Stomach (tissue), 8 donors: ENCODE measurements at regions not wholly inside any gene's neighbourhood (a gene's known extent, or its start where the extent isn't known, plus 50 kb on each side); places are given as distances from the start of the nearest gene placed in this dataset.
A peak's percentile ranks its signal among the peaks of the same experiment; 100 is the strongest.

Source experiments
- DNase-seq, 2 donors: peaks; one replicate each; pipeline versions ENCODE4 v3.0.0 to v3.0.0-alpha.2; 2013 to 2019
- H3K27ac ChIP-seq, 5 donors: fragments of 200-600 bp in 4 of 5; sonication (generic) in 4 of 5; one replicate each; pipeline ENCODE4 v1.5.1; 2013 to 2019; ENCODE audit warnings: mild to moderate bottlenecking in 1 of 5, moderate library complexity in 1 of 5
- H3K27me3 ChIP-seq, 3 donors: fragments of 200-600 bp; sonication (generic); one replicate each; pipeline ENCODE4 v1.5.1; 2017 to 2019; ENCODE audit warnings: mixed run types in 1 of 3
- H3K36me3 ChIP-seq, 4 donors: fragments of 200-600 bp; sonication (generic); 1 replicate in 3 of 4; 2 replicates in 1 of 4; pipeline ENCODE4 v1.5.1; 2016 to 2019
- H3K4me1 ChIP-seq, 4 donors: fragments of 200-600 bp; sonication (generic); one replicate each; pipeline ENCODE4 v1.5.1; 2016 to 2019
- H3K4me3 ChIP-seq, 4 donors: fragments of 200-600 bp; sonication (generic) in 3 of 4; one replicate each; pipeline ENCODE4 v1.5.1; 2016 to 2019; ENCODE audit warnings: mild to moderate bottlenecking in 1 of 4
- H3K9me3 ChIP-seq, 4 donors: fragments of 200-600 bp; sonication (generic); one replicate each; pipeline ENCODE4 v1.5.1; 2016 to 2019
- EP300 ChIP-seq: sonication (generic); formaldehyde crosslinking; IDR thresholded peaks from one replicate; pipeline ENCODE4 v1.6.1; 2017; ENCODE audit warnings: antibody characterized with exemption
- POLR2A ChIP-seq, 4 donors: fragments of 450-650 bp; IDR thresholded peaks; one replicate each; pipeline ENCODE4 v1.6.1; 2016; ENCODE audit warnings: antibody characterized with exemption in 4 of 4, control low read depth in 2 of 4, mild to moderate bottlenecking in 1 of 4, moderate library complexity in 1 of 4
- POLR2AphosphoS5 ChIP-seq, 3 donors: sonication (generic); formaldehyde crosslinking; IDR thresholded peaks; one replicate each; pipeline ENCODE4 v1.6.1; 2016; ENCODE audit warnings: antibody characterized with exemption in 3 of 3
- WGBS, 5 donors: extraction: QIAGEN DNeasy Blood & Tissue Kit in 3 of 5; methylation state at CpG; one replicate each; pipeline versions ENCODE4 v1.1.5 to v1.1.7; 2013 to 2018; 5-methylcytosine and 5-hydroxymethylcytosine counted together
- intact Hi-C: fragments of 100-400 bp; cut with DNase I; formaldehyde crosslinking; loops from one replicate; pipeline ENCODE4 v1.15.1; 2023; ENCODE audit warnings: low total_unique reads
- TF ChIP-seq, protein P1 (sequence below), 7 experiments: fragments of 450-650 bp in 4 of 7; fragments of 200-600 bp in 3 of 7; sonication (generic) in 3 of 7; IDR thresholded peaks; one replicate each; pipeline ENCODE4 v1.5.1; 2016 to 2019; ENCODE audit warnings: antibody characterized with exemption in 7 of 7, control low read depth in 2 of 7, mild to moderate bottlenecking in 1 of 7
- donor health status: healthy with polysubstance abuse.
- donor health status: Bipolar disorder and iron deficiency.
- donor health status: healthy.

DNA sequence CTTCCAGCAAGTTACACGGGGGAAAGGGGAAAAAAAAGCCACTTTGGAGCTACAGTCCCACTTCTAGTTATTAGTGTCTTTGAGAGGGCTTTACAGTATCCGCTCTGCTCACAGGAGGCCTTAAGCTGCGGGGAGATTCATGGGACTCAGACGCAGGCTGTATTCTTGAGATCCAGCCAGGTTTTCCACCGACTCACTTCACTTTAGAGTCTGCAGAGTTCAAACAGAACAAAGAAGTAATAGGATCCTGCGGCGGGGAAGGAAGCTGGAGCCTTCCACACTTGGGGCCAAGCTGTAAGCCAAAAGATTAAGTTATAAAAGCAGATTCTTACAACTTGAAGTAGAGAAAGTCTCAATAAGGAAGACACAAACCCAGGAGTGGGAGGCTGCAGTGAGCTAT is 60.2 kb upstream of the FAM174B start:
- TF ChIP-seq POLR2A (IDR thresholded peaks at IDR 0.05) (no peak), EP300 (no peak), POLR2AphosphoS5 (IDR thresholded peaks at IDR 0.05) (no peak)
- TF ChIP-seq, protein P1, sequence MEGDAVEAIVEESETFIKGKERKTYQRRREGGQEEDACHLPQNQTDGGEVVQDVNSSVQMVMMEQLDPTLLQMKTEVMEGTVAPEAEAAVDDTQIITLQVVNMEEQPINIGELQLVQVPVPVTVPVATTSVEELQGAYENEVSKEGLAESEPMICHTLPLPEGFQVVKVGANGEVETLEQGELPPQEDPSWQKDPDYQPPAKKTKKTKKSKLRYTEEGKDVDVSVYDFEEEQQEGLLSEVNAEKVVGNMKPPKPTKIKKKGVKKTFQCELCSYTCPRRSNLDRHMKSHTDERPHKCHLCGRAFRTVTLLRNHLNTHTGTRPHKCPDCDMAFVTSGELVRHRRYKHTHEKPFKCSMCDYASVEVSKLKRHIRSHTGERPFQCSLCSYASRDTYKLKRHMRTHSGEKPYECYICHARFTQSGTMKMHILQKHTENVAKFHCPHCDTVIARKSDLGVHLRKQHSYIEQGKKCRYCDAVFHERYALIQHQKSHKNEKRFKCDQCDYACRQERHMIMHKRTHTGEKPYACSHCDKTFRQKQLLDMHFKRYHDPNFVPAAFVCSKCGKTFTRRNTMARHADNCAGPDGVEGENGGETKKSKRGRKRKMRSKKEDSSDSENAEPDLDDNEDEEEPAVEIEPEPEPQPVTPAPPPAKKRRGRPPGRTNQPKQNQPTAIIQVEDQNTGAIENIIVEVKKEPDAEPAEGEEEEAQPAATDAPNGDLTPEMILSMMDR (IDR thresholded peaks at IDR 0.05) = no peak
- intact Hi-C loops = no loop called here
- WGBS, 5 donors = 24 to 43% (median 31%) methylated on average over 7 of the region's 7 CpGs
- H3K27me3 ChIP-seq = no peaks in the 10 kb centered on the region
- no peaks in the 10 kb centered on the region for H3K9me3 ChIP-seq
- H3K27ac ChIP-seq = peak overlapping the region in 2 of 5 donors; percentile 13 to 93
- H3K4me1 ChIP-seq = peaks cover 8 to 22% (median 16%) of the 10 kb centered on the region in 4 donors
- DNase-seq = peak; percentile 37 to 78
- H3K36me3 ChIP-seq = no peaks in the 10 kb centered on the region
- no peak overlapping the region for H3K4me3 ChIP-seq

DNA sequence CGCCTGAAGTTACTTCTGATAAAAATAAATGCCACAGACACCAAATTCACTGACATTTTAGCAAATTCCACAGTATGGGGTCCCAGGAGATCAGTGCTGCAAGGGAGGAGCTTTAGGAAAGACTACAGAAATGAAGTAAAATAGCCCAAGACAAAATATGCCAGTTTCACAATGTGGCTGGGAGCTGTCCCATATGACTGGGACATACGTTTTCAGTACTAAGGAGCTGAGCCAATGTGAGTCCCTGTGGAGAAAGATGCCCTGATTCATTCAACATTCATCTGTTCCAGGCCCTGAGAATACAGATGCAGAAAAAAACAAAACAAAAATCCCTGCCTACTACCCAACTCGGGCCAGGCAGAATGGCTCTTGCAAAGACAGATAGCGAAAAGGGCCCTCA is 63.4 kb upstream of the FAM174B start:
- Histone ChIP-seq H3K4me3 (no peak overlapping the region), H3K9me3 (no peaks in the 10 kb centered on the region), H3K27me3 (no peaks in the 10 kb centered on the region), H3K27ac (no peak overlapping the region), H3K36me3 (no peaks in the 10 kb centered on the region), H3K4me1 (peaks cover 8 to 16% (median 12%) of the 10 kb centered on the region in 4 donors)
- 79 to 92% (median 81%) methylated on average over 4 of the region's 4 CpGs for WGBS, 5 donors
- no peak for DNase-seq
- intact Hi-C loops = no loop called here
- TF ChIP-seq, protein P1 (IDR thresholded peaks at IDR 0.05) = no peak
- TF ChIP-seq POLR2AphosphoS5 (IDR thresholded peaks at IDR 0.05) (no peak), POLR2A (IDR thresholded peaks at IDR 0.05) (no peak), EP300 (no peak)

DNA sequence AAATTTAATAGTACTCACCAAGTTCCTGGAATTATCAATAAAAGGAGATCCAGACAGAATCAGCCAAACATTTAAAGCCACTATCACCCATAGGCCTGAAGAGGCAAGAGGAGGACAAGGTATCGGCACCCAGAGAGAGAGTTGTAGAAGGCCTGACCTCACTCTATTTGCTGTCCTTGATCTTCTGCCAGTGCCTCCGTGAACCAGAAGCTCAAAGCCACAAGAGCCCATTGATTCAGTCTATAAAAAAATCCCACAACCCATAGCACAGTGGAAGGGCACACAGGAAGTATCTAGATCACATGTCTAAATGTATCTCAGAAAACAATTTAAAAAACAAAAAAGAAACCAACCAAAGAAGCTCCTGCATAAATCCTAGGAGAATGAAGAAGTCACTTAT is 68.6 kb upstream of the FAM174B start:
- Histone ChIP-seq H3K36me3 (no peaks in the 10 kb centered on the region), H3K4me3 (no peak overlapping the region), H3K4me1 (no peaks in the 10 kb centered on the region), H3K27ac (no peak overlapping the region), H3K27me3 (no peaks in the 10 kb centered on the region), H3K9me3 (no peaks in the 10 kb centered on the region)
- WGBS, 5 donors = 71 to 85% (median 78%) methylated on average over 2 of the region's 2 CpGs
- TF ChIP-seq POLR2A (IDR thresholded peaks at IDR 0.05) (no peak), EP300 (no peak), POLR2AphosphoS5 (IDR thresholded peaks at IDR 0.05) (no peak)
- TF ChIP-seq, protein P1 (IDR thresholded peaks at IDR 0.05) = no peak
- intact Hi-C loops = no loop called here
- no peak for DNase-seq

DNA sequence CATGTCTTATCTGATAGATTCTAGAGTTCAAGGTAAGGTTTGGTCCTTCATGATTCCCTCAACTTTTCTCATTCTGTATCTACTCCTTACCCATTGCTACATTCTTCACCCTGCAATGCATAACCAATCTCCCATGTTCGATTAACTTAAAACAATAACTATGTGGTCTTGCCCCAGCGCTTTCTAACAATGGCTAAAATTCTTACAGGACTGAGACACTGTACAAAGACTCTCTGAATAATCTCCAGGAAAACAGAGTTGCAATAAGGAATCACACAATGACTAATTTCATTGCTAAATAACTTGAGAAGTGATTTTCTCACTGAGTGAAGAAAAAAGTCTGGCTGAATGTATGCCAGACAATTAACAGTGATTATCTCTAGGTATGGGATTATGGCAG is 69.6 kb upstream of the FAM174B start:
- Histone ChIP-seq H3K4me3 (no peak overlapping the region), H3K27ac (no peak overlapping the region), H3K9me3 (no peaks in the 10 kb centered on the region), H3K36me3 (no peaks in the 10 kb centered on the region), H3K4me1 (no peaks in the 10 kb centered on the region), H3K27me3 (no peaks in the 10 kb centered on the region)
- intact Hi-C loops = no loop called here
- TF ChIP-seq EP300 (no peak), POLR2AphosphoS5 (IDR thresholded peaks at IDR 0.05) (no peak), POLR2A (IDR thresholded peaks at IDR 0.05) (no peak)
- TF ChIP-seq, protein P1 (IDR thresholded peaks at IDR 0.05) = no peak
- no peak for DNase-seq
- WGBS, 5 donors = 87 to 98% (median 96%) methylated on average over 2 of the region's 2 CpGs
